AG04450 (cell line): ENCODE measurements at regions not wholly inside any gene's neighbourhood (a gene's known extent, or its start where the extent isn't known, plus 50 kb on each side); places are given as distances from the start of the nearest gene placed in this dataset.

Source experiments
- CTCF ChIA-PET: fragments of 300-600, 350-600 bp; formaldehyde crosslinking; extraction: SDS; loops from one replicate; lab custom pipeline; 2022; ENCODE audit warnings: antibody characterized with exemption, inconsistent platforms; lab: Charles Lee
- POLR2A ChIA-PET: fragments of 350-600 bp; formaldehyde crosslinking; extraction: SDS; loops from one replicate; lab custom pipeline; 2021; ENCODE audit warnings: antibody characterized with exemption, inconsistent platforms; lab: Yijun Ruan, JAX
- DNase-seq: peaks from one replicate; pipeline ENCODE4 v3.0.0-alpha.2; 2011; ENCODE audit warnings: low read depth, low spot score
- H3K27ac ChIP-seq: one replicate; pipeline ENCODE4 v1.5.1; 2012; ENCODE audit warnings: low read depth, low read length, control low read depth
- H3K27me3 ChIP-seq: one replicate; pipeline ENCODE4 v1.6.0; 2012; ENCODE audit warnings: low read length; ENCODE audit not compliant: control insufficient read depth, insufficient read depth
- H3K4me3 ChIP-seq: 2 replicates; pipeline ENCODE4 v1.5.1; 2011; ENCODE audit warnings: mild to moderate bottlenecking, low read depth, low read length, control low read depth
- H3K9me3 ChIP-seq: 2 replicates; pipeline ENCODE4 v1.5.1; 2012; ENCODE audit warnings: low read length; ENCODE audit not compliant: control insufficient read depth, insufficient read depth
- TF ChIP-seq, protein P1 (sequence below): IDR thresholded peaks from 2 replicates; pipeline ENCODE4 v1.5.1; 2011; ENCODE audit warnings: low read depth, low read length, control low read depth, inconsistent platforms

DNA sequence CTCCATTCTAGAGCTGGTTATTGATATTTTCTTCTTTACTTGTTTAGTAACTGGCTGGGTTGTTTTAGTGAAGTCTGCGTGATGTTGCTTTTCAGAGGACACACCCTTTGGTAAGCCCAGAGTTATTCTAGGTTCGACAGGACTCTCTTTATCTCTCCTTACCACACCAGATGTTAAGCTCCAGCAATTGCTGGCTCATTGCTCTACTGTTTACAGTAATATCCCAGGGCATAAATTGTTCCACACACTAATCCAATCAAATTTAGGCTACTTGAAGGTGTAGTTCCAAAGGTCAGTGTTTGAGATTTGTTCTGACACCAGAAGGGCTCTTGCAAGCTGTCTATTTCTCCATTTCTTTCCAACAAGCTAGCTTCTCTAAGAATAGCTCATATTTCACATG lies 506.6 kb downstream of the NR4A2 start:
- no peak overlapping the region for H3K4me3 ChIP-seq
- TF ChIP-seq, protein P1, sequence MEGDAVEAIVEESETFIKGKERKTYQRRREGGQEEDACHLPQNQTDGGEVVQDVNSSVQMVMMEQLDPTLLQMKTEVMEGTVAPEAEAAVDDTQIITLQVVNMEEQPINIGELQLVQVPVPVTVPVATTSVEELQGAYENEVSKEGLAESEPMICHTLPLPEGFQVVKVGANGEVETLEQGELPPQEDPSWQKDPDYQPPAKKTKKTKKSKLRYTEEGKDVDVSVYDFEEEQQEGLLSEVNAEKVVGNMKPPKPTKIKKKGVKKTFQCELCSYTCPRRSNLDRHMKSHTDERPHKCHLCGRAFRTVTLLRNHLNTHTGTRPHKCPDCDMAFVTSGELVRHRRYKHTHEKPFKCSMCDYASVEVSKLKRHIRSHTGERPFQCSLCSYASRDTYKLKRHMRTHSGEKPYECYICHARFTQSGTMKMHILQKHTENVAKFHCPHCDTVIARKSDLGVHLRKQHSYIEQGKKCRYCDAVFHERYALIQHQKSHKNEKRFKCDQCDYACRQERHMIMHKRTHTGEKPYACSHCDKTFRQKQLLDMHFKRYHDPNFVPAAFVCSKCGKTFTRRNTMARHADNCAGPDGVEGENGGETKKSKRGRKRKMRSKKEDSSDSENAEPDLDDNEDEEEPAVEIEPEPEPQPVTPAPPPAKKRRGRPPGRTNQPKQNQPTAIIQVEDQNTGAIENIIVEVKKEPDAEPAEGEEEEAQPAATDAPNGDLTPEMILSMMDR = no peak

DNA sequence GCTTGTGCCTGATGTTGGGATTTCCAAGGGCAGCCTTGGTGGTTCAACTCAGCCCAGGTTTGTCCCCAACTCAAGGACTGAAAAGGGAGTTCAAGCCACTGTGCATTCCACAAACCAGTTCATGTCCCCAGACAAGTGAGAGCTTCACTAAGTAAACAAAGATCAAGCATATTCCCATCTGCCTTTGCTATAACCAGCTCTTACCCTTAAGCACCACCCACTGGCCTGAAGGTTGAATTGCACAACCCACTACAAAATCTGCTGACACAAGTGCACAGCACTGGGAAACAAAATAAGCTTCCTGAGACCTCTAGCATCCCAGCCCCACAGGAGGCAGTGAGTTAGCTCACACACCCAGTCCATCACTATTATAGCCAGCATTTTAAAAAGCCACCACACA lies 516.7 kb downstream of the NR4A2 start:
- TF ChIP-seq, protein P1 = no peak
- no peak for DNase-seq
- H3K4me3 ChIP-seq = no peak overlapping the region
- ChIA-PET CTCF (no interaction called here), POLR2A (no interaction called here)
- no peak overlapping the region for H3K27ac ChIP-seq
- peaks cover 27% of the 10 kb centered on the region; the same call in 1 of the 2 replicates for H3K9me3 ChIP-seq
- no peaks in the 10 kb centered on the region for H3K27me3 ChIP-seq

More for the DNA sequence above, 506.6 kb downstream of the NR4A2 start:
- no peaks in the 10 kb centered on the region; the same call in 1 of the 2 replicates for H3K9me3 ChIP-seq
- DNase-seq = no peak
- H3K27ac ChIP-seq = no peak overlapping the region
- ChIA-PET POLR2A (no interaction called here), CTCF (interaction anchor here (1.0 kb wide), 1 partner anchor 481 kb away, joined by 4 read pairs; no protein-coding TSS in a partner anchor)
- H3K27me3 ChIP-seq = no peaks in the 10 kb centered on the region

DNA sequence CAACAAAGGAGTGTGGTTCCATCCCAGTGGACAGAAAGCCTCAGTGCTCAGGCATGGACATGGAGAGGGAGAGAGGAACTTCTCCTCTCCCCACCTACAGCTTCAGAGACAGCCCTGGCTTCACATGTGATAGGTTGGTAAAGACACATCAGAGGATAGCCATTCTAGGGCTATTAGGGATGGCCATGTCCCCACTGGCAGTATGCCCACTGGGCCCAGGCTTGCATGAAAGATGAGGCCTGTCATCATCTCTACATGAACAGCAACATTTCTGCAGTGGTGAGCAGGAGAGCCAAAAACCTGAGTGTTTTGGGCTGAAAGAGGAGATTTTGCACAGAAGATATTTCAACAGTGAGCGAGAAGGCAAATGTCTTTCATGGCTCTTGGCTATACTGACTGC lies 517.2 kb downstream of the NR4A2 start:
- ChIA-PET CTCF (no interaction called here), POLR2A (no interaction called here)
- TF ChIP-seq, protein P1 = no peak
- no peak overlapping the region for H3K27ac ChIP-seq
- no peak overlapping the region for H3K4me3 ChIP-seq
- DNase-seq = no peak
- peaks cover 27% of the 10 kb centered on the region; the same call in 1 of the 2 replicates for H3K9me3 ChIP-seq
- no peaks in the 10 kb centered on the region for H3K27me3 ChIP-seq

DNA sequence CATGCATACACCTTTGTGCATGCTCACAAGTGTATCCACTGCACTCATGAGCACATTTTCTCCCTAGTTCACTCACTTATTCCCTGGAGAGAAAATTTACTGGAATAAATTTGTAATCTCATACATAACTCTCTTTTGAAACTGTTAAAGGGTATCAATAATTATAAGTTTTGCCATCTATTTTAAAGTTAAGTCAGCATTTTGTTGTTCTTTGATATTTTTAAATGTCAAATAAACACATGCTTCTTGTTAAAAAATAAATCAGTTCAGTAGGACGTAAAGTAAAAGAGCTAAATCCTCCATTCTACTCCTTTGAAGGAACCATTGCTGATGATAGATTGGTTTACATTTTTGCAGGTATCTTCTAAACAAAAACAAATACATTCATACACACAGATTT lies 522.1 kb downstream of the NR4A2 start:
- POLR2A ChIA-PET = no interaction called here
- Histone ChIP-seq H3K4me3 (no peak overlapping the region), H3K9me3 (peaks cover 12% of the 10 kb centered on the region; the same call in 1 of the 2 replicates), H3K27ac (no peak overlapping the region), H3K27me3 (no peaks in the 10 kb centered on the region)
- DNase-seq = no peak
- TF ChIP-seq, protein P1 = no peak
- CTCF ChIA-PET = no interaction called here

DNA sequence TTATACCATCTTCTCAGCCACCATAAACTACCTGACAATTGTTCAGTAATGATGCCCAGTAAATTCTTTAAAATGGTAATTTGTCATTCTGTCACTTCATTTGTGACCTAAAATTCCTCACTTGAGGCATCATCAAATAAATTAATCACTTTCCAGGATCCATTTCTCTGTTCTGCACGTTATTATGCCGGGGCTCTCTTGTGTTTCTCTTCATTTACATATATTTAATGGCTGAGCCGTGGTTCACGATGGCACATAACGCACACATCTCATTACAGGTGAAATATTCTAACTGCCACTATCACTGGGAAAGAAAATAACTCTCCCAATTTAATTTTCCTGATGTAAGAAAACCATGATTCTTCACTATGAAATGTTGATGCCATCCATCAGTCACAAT lies 529.6 kb downstream of the NR4A2 start:
- no peak overlapping the region for H3K27ac ChIP-seq
- no peaks in the 10 kb centered on the region for H3K27me3 ChIP-seq
- no peak overlapping the region for H3K4me3 ChIP-seq
- POLR2A ChIA-PET = no interaction called here
- DNase-seq = no peak
- H3K9me3 ChIP-seq = no peaks in the 10 kb centered on the region
- TF ChIP-seq, protein P1 = no peak
- CTCF ChIA-PET = no interaction called here
